PC-3 (cell line): ENCODE measurements at regions not wholly inside any gene's neighbourhood (a gene's known extent, or its start where the extent isn't known, plus 50 kb on each side); places are given as distances from the start of the nearest gene placed in this dataset.

Source experiments
- CTCF ChIP-seq: fragments of 300-600 bp; sonication (generic); conservative IDR thresholded peaks from 2 replicates; pipeline ENCODE4 v1.5.1; 2017; ENCODE audit warnings: antibody characterized with exemption, low read depth, mild to moderate bottlenecking, low read length
- EZH2 ChIP-seq: fragments of 300-600 bp; sonication (generic); IDR thresholded peaks from one replicate; pipeline ENCODE4 v1.6.1; 2017; ENCODE audit warnings: antibody characterized with exemption, mild to moderate bottlenecking, low read length; ENCODE audit not compliant: unreplicated experiment

GRCh38 chr12:88298014-88298682 is 156.0 kb downstream of the TMTC3 start:
- no peak for TF ChIP-seq EZH2
- no peak for TF ChIP-seq CTCF
